ENCODE measurements at regions not wholly inside any gene's neighbourhood (a gene's known extent, or its start where the extent isn't known, plus 50 kb on each side); places are given as distances from the start of the nearest gene placed in this dataset.

- no peak overlapping the region for H3K27ac ChIP-seq (ENCODE audit: insufficient read length, low read depth, low read length)
- H3K79me1 ChIP-seq (ENCODE audit: insufficient read depth, low read depth, low read length, poor library complexity, severe bottlenecking) = no peaks in the 10 kb centered on the region
- no peaks in the 10 kb centered on the region for H3K79me2 ChIP-seq (ENCODE audit: insufficient read depth, low read length)
- Mint-ChIP-seq H3K36me3 (ENCODE audit: insufficient read depth in 1 of 3, low read depth in 3 of 3) (no peaks in the 10 kb centered on the region), H3K27me3 (ENCODE audit: low read depth) (peaks cover 99% of the 10 kb centered on the region), H3K9me3 (no peaks in the 10 kb centered on the region), H3K27ac (no peak overlapping the region), H3K4me1 (peaks cover 0 to 2% of the 10 kb centered on the region in 2 experiments; a peak in 2 of 4 replicates), H3K4me3 (no peak overlapping the region)
- no peak overlapping the region for H2AFZ ChIP-seq (ENCODE audit: low read length)
- H3K9ac ChIP-seq (ENCODE audit: extremely low read depth, insufficient read length, low read length) = no peak overlapping the region
- no peaks in the 10 kb centered on the region for H3K9me3 ChIP-seq (ENCODE audit: control insufficient read depth, low read depth, low read length)
- no peak overlapping the region for H2BK20ac ChIP-seq (ENCODE audit: low read depth, low read length, poor library complexity, severe bottlenecking)
- H4K91ac ChIP-seq (ENCODE audit: insufficient read length, low read depth, low read length) = no peak overlapping the region
- no peak overlapping the region for H3K14ac ChIP-seq (ENCODE audit: insufficient read depth, low read length)
- no peak overlapping the region for H3K4me2 ChIP-seq (ENCODE audit: insufficient read depth, insufficient read length, low read length)
- no peak overlapping the region for H4K8ac ChIP-seq (replicated peaks; ENCODE audit: insufficient read length, low read depth, low read length)
- H3K23ac ChIP-seq (ENCODE audit: insufficient read length, low read depth, low read length) = no peak overlapping the region
- H2BK15ac ChIP-seq (ENCODE audit: low read depth, low read length) = no peak overlapping the region
- no peak overlapping the region for H2BK12ac ChIP-seq (ENCODE audit: insufficient read length, low read depth, low read length)
- H3K4ac ChIP-seq (ENCODE audit: low read depth, low read length) = no peak overlapping the region
- no peak overlapping the region for H3T11ph ChIP-seq (ENCODE audit: low read length)
- no peak overlapping the region for H2BK5ac ChIP-seq (ENCODE audit: insufficient read length, low read length)
- H3K23me2 ChIP-seq (ENCODE audit: insufficient read length, low read depth, low read length, poor library complexity, severe bottlenecking) = no peaks in the 10 kb centered on the region
- H2BK120ac ChIP-seq (ENCODE audit: low read depth, low read length, poor library complexity, severe bottlenecking) = no peak overlapping the region
- no peak for TF ChIP-seq CTCF (conservative IDR thresholded peaks at IDR 0.05)
- peaks cover 17% of the 10 kb centered on the region; the same call in 1 of the 2 replicates for H3K27me3 ChIP-seq (ENCODE audit: insufficient read depth, low read length)
- no peak overlapping the region for H3K56ac ChIP-seq (ENCODE audit: insufficient read length, low read depth, low read length)
- no peaks in the 10 kb centered on the region for H3K4me1 ChIP-seq (ENCODE audit: insufficient read depth, low read length)
- H2AK5ac ChIP-seq (ENCODE audit: insufficient read length, low read length) = no peak overlapping the region
- DNase-seq = no peak
- no peak overlapping the region for H3K18ac ChIP-seq (ENCODE audit: insufficient read length, low read depth, low read length)
- no peak overlapping the region for H4K5ac ChIP-seq (ENCODE audit: insufficient read length, low read depth, low read length)
- no CpG with 5 or more reads among the region's 6 CpGs for WGBS (ENCODE audit: extremely low coverage, insufficient read length, low lambda C conversion rate)
- no peaks in the 10 kb centered on the region for H4K20me1 ChIP-seq (ENCODE audit: control insufficient read depth, insufficient read depth, insufficient read length)
Observed at GRCh38 chr22:22716136-22716665, 71.8 kb downstream of the GGTLC2 start.
